A673 (cell line): ENCODE measurements at regions not wholly inside any gene's neighbourhood (a gene's known extent, or its start where the extent isn't known, plus 50 kb on each side); places are given as distances from the start of the nearest gene placed in this dataset.

Experiments
- BruUV-seq: library from RNA; stranded (reverse); fragments of 400-500 nt; replicated peaks from 2 replicates; lab custom pipeline; 2021; lab: Mats Ljungman, UMichigan
- CTCF ChIA-PET: fragments of 300-600 bp; sonication (Branson Sonifier 250); formaldehyde crosslinking; loops from one replicate; lab custom pipeline; 2022; ENCODE audit warnings: antibody characterized with exemption; lab: Charles Lee
- POLR2A ChIA-PET: fragments of 300-600 bp; sonication (Branson Sonifier 250); formaldehyde crosslinking; loops from one replicate; lab custom pipeline; 2022; ENCODE audit warnings: antibody characterized with exemption; ENCODE audit not compliant: low non-redundant PET; lab: Charles Lee
- DNase-seq: peaks from one replicate; pipeline ENCODE4 v3.0.0-alpha.2; 2015; ENCODE audit warnings: low spot score
- H3K27ac ChIP-seq: fragments of 200-600 bp; sonication (generic); 2 replicates; pipeline ENCODE4 v1.5.1; 2016; ENCODE audit warnings: mixed run types, low read depth, mild to moderate bottlenecking, mixed read lengths, antibody characterized with exemption, low read length; ENCODE audit not compliant: poor library complexity, severe bottlenecking
- H3K27me3 ChIP-seq: fragments of 200-600 bp; sonication (generic); replicated peaks from 2 replicates; pipeline ENCODE4 v1.6.1; 2017; ENCODE audit warnings: mixed run types, low read depth, mild to moderate bottlenecking, mixed read lengths, antibody characterized with exemption, low read length; ENCODE audit not compliant: insufficient read depth, poor library complexity
- H3K36me3 ChIP-seq: fragments of 200-600 bp; sonication (generic); 2 replicates; pipeline ENCODE4 v1.6.1; 2016; ENCODE audit warnings: mixed run types, mild to moderate bottlenecking, mixed read lengths, antibody characterized with exemption, low read length; ENCODE audit not compliant: insufficient read depth, poor library complexity, severe bottlenecking
- H3K4me1 ChIP-seq: fragments of 200-600 bp; sonication (generic); 2 replicates; pipeline ENCODE4 v1.6.1; 2017; ENCODE audit warnings: mixed run types, mild to moderate bottlenecking, mixed read lengths, antibody characterized with exemption, low read length; ENCODE audit not compliant: insufficient read depth, poor library complexity, severe bottlenecking
- H3K4me3 ChIP-seq: fragments of 200-600 bp; sonication (generic); 2 replicates; pipeline ENCODE4 v1.5.1; 2016; ENCODE audit warnings: low read depth, mixed run types, mild to moderate bottlenecking, mixed read lengths, low read length; ENCODE audit not compliant: poor library complexity, severe bottlenecking
- H3K9me3 ChIP-seq: fragments of 200-600 bp; sonication (generic); 2 replicates; pipeline ENCODE4 v1.6.1; 2016; ENCODE audit warnings: mixed run types, low read depth, mild to moderate bottlenecking, mixed read lengths, antibody characterized with exemption, low read length; ENCODE audit not compliant: poor library complexity, severe bottlenecking
- CTCF ChIP-seq: fragments of 300-800, 200-600 bp; sonication (generic); conservative IDR thresholded peaks from 2 replicates; pipeline ENCODE4 v1.5.1; 2017; ENCODE audit warnings: low read depth, mild to moderate bottlenecking, antibody characterized with exemption, low read length, moderate library complexity, mixed read lengths
- EZH2 ChIP-seq: fragments of 200-600 bp; sonication (generic); IDR thresholded peaks from 2 replicates; pipeline ENCODE4 v1.6.1; 2017; ENCODE audit warnings: borderline replicate concordance, low read depth, mild to moderate bottlenecking, mixed read lengths, antibody characterized with exemption, low read length; ENCODE audit not compliant: poor library complexity, severe bottlenecking
- intact Hi-C: fragments of 100-400 bp; cut with micrococcal nuclease; formaldehyde crosslinking; loops from one replicate; pipeline ENCODE4 v1.10.0; 2022; ENCODE audit not compliant: unreplicated experiment

- Histone ChIP-seq H3K27ac (no peak overlapping the region), H3K4me1 (no peaks in the 10 kb centered on the region), H3K27me3 (no peaks in the 10 kb centered on the region), H3K4me3 (no peak overlapping the region), H3K36me3 (no peaks in the 10 kb centered on the region), H3K9me3 (no peaks in the 10 kb centered on the region)
- ChIA-PET POLR2A (interaction anchor here (0.6 kb wide), 1 partner anchor 281 kb away, joined by 4 read pairs; no protein-coding TSS in a partner anchor), CTCF (no interaction called here)
- TF ChIP-seq CTCF, result no peak
- no peak for TF ChIP-seq EZH2
- intact Hi-C loops, result no loop called here
- BruUV-seq, result no TSS peak
- no peak for DNase-seq
Measured at GRCh38 chr2:121866789-121867188, 111.3 kb downstream of the TSN start.

- BruUV-seq, result no TSS peak
- TF ChIP-seq CTCF, result no peak
- no peak for TF ChIP-seq EZH2
- DNase-seq, result no peak
- Histone ChIP-seq H3K36me3 (no peaks in the 10 kb centered on the region), H3K27me3 (no peaks in the 10 kb centered on the region), H3K9me3 (no peaks in the 10 kb centered on the region), H3K4me3 (no peak overlapping the region), H3K27ac (no peak overlapping the region), H3K4me1 (no peaks in the 10 kb centered on the region)
- CTCF ChIA-PET, result no interaction called here
- intact Hi-C loops, result no loop called here
- POLR2A ChIA-PET, result no interaction called here
Measured at GRCh38 chr2:121868652-121869051, 113.2 kb downstream of the TSN start.

GRCh38 chr2:121869363-121869762 is 113.9 kb downstream of the TSN start:
- no TSS peak for BruUV-seq
- no peak overlapping the region for H3K27ac ChIP-seq
- CTCF ChIA-PET, result no interaction called here
- H3K36me3 ChIP-seq, result no peaks in the 10 kb centered on the region
- no peaks in the 10 kb centered on the region for H3K4me1 ChIP-seq
- no peak overlapping the region for H3K4me3 ChIP-seq
- no peaks in the 10 kb centered on the region for H3K9me3 ChIP-seq
- no peaks in the 10 kb centered on the region for H3K27me3 ChIP-seq
- TF ChIP-seq CTCF (no peak), EZH2 (no peak)
- intact Hi-C loops, result no loop called here
- POLR2A ChIA-PET, result no interaction called here
- no peak for DNase-seq
